ENCODE measurements at regions not wholly inside any gene's neighbourhood (a gene's known extent, or its start where the extent isn't known, plus 50 kb on each side); places are given as distances from the start of the nearest gene placed in this dataset.

GRCh38 chr2:226357816-226358215 is 441.8 kb downstream of the IRS1 start:
- 92% methylated on average over 5 of the region's 5 CpGs for WGBS (ENCODE audit: insufficient coverage, low coverage, low lambda C conversion rate, missing lambda C conversion rate)
- ATAC-seq (no peak), DNase-seq (no peak)
- no peaks in the 10 kb centered on the region for H3K4me1 ChIP-seq
- intact Hi-C loops (cut with DNase I): no loop called here
- no peaks in the 10 kb centered on the region for H3K9me3 ChIP-seq
- H3K36me3 ChIP-seq: no peaks in the 10 kb centered on the region
- H3K4me3 ChIP-seq: no peak overlapping the region
- H3K27ac ChIP-seq: no peak overlapping the region
- no peaks in the 10 kb centered on the region for H3K27me3 ChIP-seq
- TF ChIP-seq CTCF (IDR thresholded peaks at IDR 0.05): no peak
- no peak for TF ChIP-seq POLR2A (IDR thresholded peaks at IDR 0.05)

- no peaks in the 10 kb centered on the region for H3K36me3 ChIP-seq
- ATAC-seq (no peak), DNase-seq (no peak)
- no peaks in the 10 kb centered on the region for H3K4me1 ChIP-seq
- H3K27ac ChIP-seq: no peak overlapping the region
- no peaks in the 10 kb centered on the region for H3K27me3 ChIP-seq
- intact Hi-C loops (cut with DNase I): no loop called here
- TF ChIP-seq CTCF (IDR thresholded peaks at IDR 0.05): no peak
- TF ChIP-seq POLR2A (IDR thresholded peaks at IDR 0.05): no peak
- H3K4me3 ChIP-seq: no peak overlapping the region
- no peaks in the 10 kb centered on the region for H3K9me3 ChIP-seq
Measured at GRCh38 chr2:226355600-226355999, 444.0 kb downstream of the IRS1 start.

- TF ChIP-seq CTCF (IDR thresholded peaks at IDR 0.05): no peak
- TF ChIP-seq POLR2A (IDR thresholded peaks at IDR 0.05): no peak
- DNase-seq (no peak), ATAC-seq (no peak)
- no peaks in the 10 kb centered on the region for H3K9me3 ChIP-seq
- H3K4me1 ChIP-seq: no peaks in the 10 kb centered on the region
- no peaks in the 10 kb centered on the region for H3K36me3 ChIP-seq
- no peak overlapping the region for H3K4me3 ChIP-seq
- no peaks in the 10 kb centered on the region for H3K27me3 ChIP-seq
- no peak overlapping the region for H3K27ac ChIP-seq
- intact Hi-C loops (cut with DNase I): no loop called here
Measured at GRCh38 chr2:226354434-226354833, 445.2 kb downstream of the IRS1 start.

- H3K9me3 ChIP-seq: no peaks in the 10 kb centered on the region
- DNase-seq: no peak
- 81% methylated on average over 6 of the region's 6 CpGs for WGBS (ENCODE audit: insufficient coverage, low coverage, low lambda C conversion rate, missing lambda C conversion rate)
- H3K27ac ChIP-seq: no peak overlapping the region
- H3K4me1 ChIP-seq: no peaks in the 10 kb centered on the region
- TF ChIP-seq CTCF (IDR thresholded peaks at IDR 0.05) (no peak), POLR2A (IDR thresholded peaks at IDR 0.05) (no peak)
- H3K4me3 ChIP-seq: no peak overlapping the region
- no peaks in the 10 kb centered on the region for H3K36me3 ChIP-seq
- intact Hi-C loops (cut with DNase I): no loop called here
- ATAC-seq: no peak
- H3K27me3 ChIP-seq: no peaks in the 10 kb centered on the region
Measured at GRCh38 chr2:226352941-226353560, 446.6 kb downstream of the IRS1 start.

GRCh38 chr2:226351711-226352110 is 447.9 kb downstream of the IRS1 start:
- H3K9me3 ChIP-seq: no peaks in the 10 kb centered on the region
- WGBS (ENCODE audit: insufficient coverage, low coverage, low lambda C conversion rate, missing lambda C conversion rate): 82% methylated on average over 2 of the region's 2 CpGs

More at GRCh38 chr2:226351711-226352110, 447.9 kb downstream of the IRS1 start:
- no peak for ATAC-seq
- H3K27ac ChIP-seq: no peak overlapping the region
- no peaks in the 10 kb centered on the region for H3K4me1 ChIP-seq
- H3K27me3 ChIP-seq: no peaks in the 10 kb centered on the region
- no peak overlapping the region for H3K4me3 ChIP-seq
- no peak for DNase-seq
- no peaks in the 10 kb centered on the region for H3K36me3 ChIP-seq
- no peak for TF ChIP-seq POLR2A (IDR thresholded peaks at IDR 0.05)
- intact Hi-C loops (cut with DNase I): no loop called here
